Epithelial cell of proximal tubule (primary cell): ENCODE measurements at regions not wholly inside any gene's neighbourhood (a gene's known extent, or its start where the extent isn't known, plus 50 kb on each side); places are given as distances from the start of the nearest gene placed in this dataset.

Source experiments
- DNase-seq: peaks from one replicate; pipeline ENCODE4 v3.0.0-alpha.2; 2011; ENCODE audit warnings: low read depth
- H3K4me3 ChIP-seq: 2 replicates; pipeline ENCODE4 v1.5.1; 2011; ENCODE audit warnings: low read depth, mild to moderate bottlenecking, low read length
- CTCF ChIP-seq: conservative IDR thresholded peaks from 2 replicates; pipeline ENCODE4 v1.5.1; 2012; ENCODE audit warnings: low read depth, mild to moderate bottlenecking, low read length

GRCh38 chr3:189049458-189050236 is 122.1 kb upstream of the TPRG1 start:
- H3K4me3 ChIP-seq, result no peak overlapping the region
- TF ChIP-seq CTCF, result peak; percentile 38
- no peak for DNase-seq

- DNase-seq, result no peak
- no peak for TF ChIP-seq CTCF
- H3K4me3 ChIP-seq, result no peak overlapping the region
Measured at GRCh38 chr3:189053322-189053721, 118.4 kb upstream of the TPRG1 start.

- no peak for TF ChIP-seq CTCF
- no peak for DNase-seq
- H3K4me3 ChIP-seq, result no peak overlapping the region
Measured at GRCh38 chr3:189056646-189057335, 115.0 kb upstream of the TPRG1 start.

GRCh38 chr3:189057369-189057768 is 114.4 kb upstream of the TPRG1 start:
- TF ChIP-seq CTCF, result no peak

GRCh38 chr3:189058071-189058470 is 113.7 kb upstream of the TPRG1 start:
- TF ChIP-seq CTCF, result no peak
- no peak for DNase-seq

More at GRCh38 chr3:189057369-189057768, 114.4 kb upstream of the TPRG1 start:
- no peak for DNase-seq
- no peak overlapping the region for H3K4me3 ChIP-seq

GRCh38 chr3:189070965-189071364 is 100.8 kb upstream of the TPRG1 start:
- H3K4me3 ChIP-seq, result no peak overlapping the region
- no peak for DNase-seq
- no peak for TF ChIP-seq CTCF

More at GRCh38 chr3:189058071-189058470, 113.7 kb upstream of the TPRG1 start:
- no peak overlapping the region for H3K4me3 ChIP-seq

GRCh38 chr3:189071446-189071845 is 100.3 kb upstream of the TPRG1 start:
- no peak overlapping the region for H3K4me3 ChIP-seq
- TF ChIP-seq CTCF, result no peak
- no peak for DNase-seq
